ENCODE measurements at regions not wholly inside any gene's neighbourhood (a gene's known extent, or its start where the extent isn't known, plus 50 kb on each side); places are given as distances from the start of the nearest gene placed in this dataset.

- no peak for TF ChIP-seq EP300 (IDR thresholded peaks at IDR 0.05)
- TF ChIP-seq CTCF (IDR thresholded peaks at IDR 0.05) = no peak
- TF ChIP-seq POLR2A (IDR thresholded peaks at IDR 0.05) = no peak
- Histone ChIP-seq H3K36me3 (no peaks in the 10 kb centered on the region), H3K4me3 (no peak overlapping the region), H3K27me3 (no peaks in the 10 kb centered on the region), H3K27ac (no peak overlapping the region), H3K9me3 (no peaks in the 10 kb centered on the region), H3K4me1 (ENCODE audit: insufficient read depth) (no peaks in the 10 kb centered on the region)
- DNase-seq = no peak
- WGBS, 3 donors = 92 to 94% (median 94%) methylated on average over 3 of the region's 3 CpGs
- intact Hi-C loops (cut with DNase I) = no loop called here
Observed at GRCh38 chr18:39838831-39839230, 2116.2 kb upstream of the PIK3C3 start.

DNA sequence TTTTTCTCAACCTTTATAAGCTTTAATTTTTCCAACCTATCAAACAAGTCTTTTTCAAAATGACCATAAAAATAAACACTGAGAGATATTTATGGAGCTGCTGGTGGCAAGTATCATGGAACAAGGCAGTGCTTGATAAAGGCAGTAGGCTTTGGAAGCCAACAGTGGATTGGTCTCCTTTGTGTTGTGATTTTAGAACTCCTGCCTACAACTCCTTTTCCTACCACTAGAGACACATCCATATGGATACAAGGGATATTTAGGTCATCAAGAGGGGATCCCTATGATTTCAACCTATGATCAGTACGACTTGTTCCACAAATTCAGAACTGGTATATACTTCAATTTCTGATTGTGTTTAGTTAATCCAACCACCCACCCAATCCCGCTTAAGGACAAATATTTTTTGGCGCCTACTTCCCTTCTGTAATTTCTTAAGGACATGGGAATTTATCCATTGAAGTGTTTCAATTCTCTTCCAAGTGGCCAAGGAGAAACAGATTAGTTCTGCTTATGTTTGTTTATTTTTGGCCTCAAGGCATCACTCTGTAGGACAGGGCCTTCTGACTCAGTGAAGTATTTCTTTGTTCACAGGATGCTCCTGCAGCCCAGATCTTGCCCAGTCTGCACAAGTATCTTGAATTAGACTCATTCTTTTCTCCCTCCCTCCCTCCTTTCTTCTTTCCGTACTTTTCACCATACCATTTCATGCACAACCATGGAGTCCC lies 2119.6 kb upstream of the PIK3C3 start:
- no peaks in the 10 kb centered on the region for H3K27me3 ChIP-seq
- intact Hi-C loops (cut with DNase I) = no loop called here
- H3K36me3 ChIP-seq = no peaks in the 10 kb centered on the region
- DNase-seq = no peak
- WGBS, 3 donors = 89 to 94% (median 92%) methylated on average over 4 of the region's 4 CpGs
- H3K9me3 ChIP-seq = no peaks in the 10 kb centered on the region
- no peak overlapping the region for H3K4me3 ChIP-seq
- no peaks in the 10 kb centered on the region for H3K4me1 ChIP-seq (ENCODE audit: insufficient read depth)
- TF ChIP-seq EP300 (IDR thresholded peaks at IDR 0.05) (no peak), CTCF (IDR thresholded peaks at IDR 0.05) (no peak), POLR2A (IDR thresholded peaks at IDR 0.05) (no peak)
- H3K27ac ChIP-seq = no peak overlapping the region

- H3K27ac ChIP-seq = no peak overlapping the region
- intact Hi-C loops (cut with DNase I) = no loop called here
- H3K4me3 ChIP-seq = no peak overlapping the region
- TF ChIP-seq EP300 (IDR thresholded peaks at IDR 0.05) = no peak
- no peak for TF ChIP-seq POLR2A (IDR thresholded peaks at IDR 0.05)
- WGBS, 3 donors = 89 to 94% (median 92%) methylated on average over 4 of the region's 4 CpGs
- H3K36me3 ChIP-seq = no peaks in the 10 kb centered on the region
- DNase-seq = no peak
- no peaks in the 10 kb centered on the region for H3K4me1 ChIP-seq (ENCODE audit: insufficient read depth)
- no peaks in the 10 kb centered on the region for H3K27me3 ChIP-seq
- H3K9me3 ChIP-seq = no peaks in the 10 kb centered on the region
Observed at GRCh38 chr18:39834636-39835035, 2120.4 kb upstream of the PIK3C3 start.

- DNase-seq = no peak
- H3K36me3 ChIP-seq = no peaks in the 10 kb centered on the region
- WGBS, 3 donors = 56 to 71% (median 59%) methylated on average over 1 of the region's 1 CpG
- H3K27me3 ChIP-seq = no peaks in the 10 kb centered on the region
- no peak for TF ChIP-seq POLR2A (IDR thresholded peaks at IDR 0.05)
- TF ChIP-seq EP300 (IDR thresholded peaks at IDR 0.05) = no peak
- TF ChIP-seq CTCF (IDR thresholded peaks at IDR 0.05) = no peak
- no peaks in the 10 kb centered on the region for H3K4me1 ChIP-seq (ENCODE audit: insufficient read depth)
- no peaks in the 10 kb centered on the region for H3K9me3 ChIP-seq
- no peak overlapping the region for H3K4me3 ChIP-seq
- H3K27ac ChIP-seq = no peak overlapping the region
- intact Hi-C loops (cut with DNase I) = loop anchor here in 1 of 4 donors (10.0 kb wide), 1 partner anchor 61 kb away; no protein-coding TSS in a partner anchor
Observed at GRCh38 chr18:39825485-39826150, 2129.4 kb upstream of the PIK3C3 start.

- H3K4me3 ChIP-seq = no peak overlapping the region
- no peaks in the 10 kb centered on the region for H3K9me3 ChIP-seq
- no peak for DNase-seq
- H3K4me1 ChIP-seq (ENCODE audit: insufficient read depth) = no peaks in the 10 kb centered on the region
- 69 to 72% (median 70%) methylated on average over 3 of the region's 3 CpGs for WGBS, 3 donors
- no peaks in the 10 kb centered on the region for H3K27me3 ChIP-seq
- no peaks in the 10 kb centered on the region for H3K36me3 ChIP-seq
- no peak overlapping the region for H3K27ac ChIP-seq
- TF ChIP-seq POLR2A (IDR thresholded peaks at IDR 0.05) (no peak), EP300 (IDR thresholded peaks at IDR 0.05) (no peak), CTCF (IDR thresholded peaks at IDR 0.05) (no peak)
- intact Hi-C loops (cut with DNase I) = no loop called here
Observed at GRCh38 chr18:39806525-39806924, 2148.5 kb upstream of the PIK3C3 start.

Data from ovary (tissue), 7 donors.